IPS-20b (cell line): ENCODE measurements at regions not wholly inside any gene's neighbourhood (a gene's known extent, or its start where the extent isn't known, plus 50 kb on each side); places are given as distances from the start of the nearest gene placed in this dataset.

Experiments
- H3K27ac ChIP-seq: one replicate; pipeline ENCODE4 v1.5.1; 2013; ENCODE audit warnings: low read length
- H3K27me3 ChIP-seq: 2 replicates; pipeline ENCODE4 v1.6.1; 2013; ENCODE audit warnings: mild to moderate bottlenecking, low read length, inconsistent platforms; ENCODE audit not compliant: insufficient read depth
- H3K36me3 ChIP-seq: 2 replicates; pipeline ENCODE4 v1.6.1; 2013; ENCODE audit warnings: low read depth, mild to moderate bottlenecking, inconsistent platforms, low read length, moderate library complexity; ENCODE audit not compliant: insufficient read depth
- H3K4me1 ChIP-seq: 2 replicates; pipeline ENCODE4 v1.6.1; 2013; ENCODE audit warnings: mild to moderate bottlenecking, control low read depth, inconsistent platforms, low read length, moderate library complexity; ENCODE audit not compliant: insufficient read depth
- H3K4me3 ChIP-seq: 2 replicates; pipeline ENCODE4 v1.5.1; 2013; ENCODE audit warnings: mild to moderate bottlenecking, low read length, inconsistent platforms
- H3K9ac ChIP-seq: 2 replicates; pipeline ENCODE4 v1.6.1; 2013; ENCODE audit warnings: low read depth, mild to moderate bottlenecking, inconsistent platforms, low read length, moderate library complexity
- H3K9me3 ChIP-seq: 2 replicates; pipeline ENCODE4 v1.6.1; 2013; ENCODE audit warnings: mild to moderate bottlenecking, low read depth, low read length, inconsistent platforms; ENCODE audit not compliant: insufficient read depth

DNA sequence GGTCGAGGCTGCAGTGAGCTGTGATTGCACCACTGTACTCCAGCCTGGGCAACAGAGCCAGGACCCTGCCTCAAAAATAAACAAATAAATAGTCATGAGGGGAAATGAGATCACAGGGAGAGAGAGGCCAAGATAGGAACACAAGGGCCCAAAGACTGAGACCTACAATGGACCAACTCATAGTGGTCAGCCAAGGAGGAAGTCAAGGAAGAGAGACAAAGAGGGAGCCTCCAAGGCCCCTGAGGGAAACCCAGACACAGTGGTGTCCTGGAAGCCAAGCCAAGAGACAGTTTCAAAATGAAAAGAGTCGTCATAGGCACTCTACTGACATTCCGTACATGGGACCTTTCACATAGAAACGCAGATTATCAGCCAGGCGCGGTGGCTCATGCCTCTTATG lies 153.3 kb downstream of the BCOR start:
- no peaks in the 10 kb centered on the region for H3K9me3 ChIP-seq
- no peaks in the 10 kb centered on the region for H3K27me3 ChIP-seq
- no peak overlapping the region for H3K9ac ChIP-seq
- H3K36me3 ChIP-seq = no peaks in the 10 kb centered on the region
- no peak overlapping the region for H3K27ac ChIP-seq
- H3K4me1 ChIP-seq = 0 out of 2 replicates have a peak, but pooled peaks cover 4% of the 10 kb centered on the region
- no peak overlapping the region for H3K4me3 ChIP-seq

DNA sequence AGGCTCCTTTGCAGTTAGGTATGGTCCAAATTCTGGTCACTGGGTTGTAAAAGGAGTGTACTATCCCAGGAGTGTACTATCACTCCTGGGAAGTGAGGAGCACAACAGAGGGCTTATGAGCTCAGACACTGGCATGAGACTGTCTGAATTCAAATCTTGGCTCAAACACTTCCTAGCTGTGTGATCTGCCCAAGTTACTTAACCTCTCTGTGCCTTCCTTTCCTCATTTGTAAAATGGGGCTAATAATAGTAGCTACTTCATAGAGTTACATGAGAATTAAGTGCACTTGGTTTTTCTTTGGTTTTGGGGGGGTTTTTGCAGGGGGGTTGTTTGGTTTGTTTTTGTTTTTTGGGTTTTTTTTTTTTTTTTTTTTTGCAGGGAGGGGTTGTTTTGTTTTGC lies 152.0 kb downstream of the BCOR start:
- H3K9ac ChIP-seq = no peak overlapping the region
- no peak overlapping the region for H3K4me3 ChIP-seq
- H3K9me3 ChIP-seq = no peaks in the 10 kb centered on the region
- H3K36me3 ChIP-seq = no peaks in the 10 kb centered on the region
- H3K4me1 ChIP-seq = 0 out of 2 replicates have a peak, but pooled peaks cover 4% of the 10 kb centered on the region
- no peak overlapping the region for H3K27ac ChIP-seq
- H3K27me3 ChIP-seq = no peaks in the 10 kb centered on the region

DNA sequence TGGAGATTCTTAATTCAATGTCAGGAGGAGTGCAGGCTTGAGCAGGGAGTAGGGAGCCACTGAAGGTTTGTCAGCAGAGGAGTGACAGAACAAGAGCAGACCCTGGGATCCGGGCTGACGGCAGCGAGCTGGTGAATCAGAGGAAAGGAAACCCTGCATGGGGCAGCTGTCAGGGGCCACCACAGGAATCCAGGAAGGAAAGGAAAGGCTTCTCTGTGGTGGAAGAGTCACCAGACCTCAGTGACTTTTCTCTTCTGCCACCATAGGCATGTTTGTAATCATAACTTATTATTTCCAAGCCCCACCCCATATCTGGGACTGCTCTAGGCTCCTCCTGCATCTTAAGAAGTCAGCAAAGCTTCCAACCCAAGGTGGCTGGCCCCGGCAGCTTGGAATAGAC lies 150.9 kb downstream of the BCOR start:
- H3K27me3 ChIP-seq = no peaks in the 10 kb centered on the region
- H3K9ac ChIP-seq = no peak overlapping the region
- H3K27ac ChIP-seq = no peak overlapping the region
- H3K36me3 ChIP-seq = no peaks in the 10 kb centered on the region
- no peak overlapping the region for H3K4me3 ChIP-seq
- 0 out of 2 replicates have a peak, but pooled peaks cover 4% of the 10 kb centered on the region for H3K4me1 ChIP-seq
- no peaks in the 10 kb centered on the region for H3K9me3 ChIP-seq

DNA sequence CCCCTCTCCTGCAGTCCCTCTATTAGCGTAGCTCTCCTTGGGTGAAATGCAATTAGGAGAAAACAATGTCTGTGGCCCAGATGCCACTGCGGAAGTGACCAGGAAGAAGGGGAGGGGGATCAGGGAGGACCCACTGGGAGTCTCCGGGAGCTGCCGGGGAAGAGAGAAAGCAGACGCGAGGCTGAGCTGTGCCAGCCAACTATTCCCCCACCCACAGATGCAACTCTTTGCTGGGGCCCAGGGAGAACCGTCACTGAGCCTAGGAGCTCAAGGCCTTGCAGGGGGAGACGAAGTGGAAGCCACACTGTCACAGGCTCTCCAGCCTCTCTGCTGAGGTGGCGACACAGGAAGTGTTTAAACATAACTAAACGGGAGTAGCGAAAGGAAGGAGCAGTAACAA lies 149.2 kb downstream of the BCOR start:
- no peak overlapping the region for H3K9ac ChIP-seq
- no peaks in the 10 kb centered on the region for H3K9me3 ChIP-seq
- H3K36me3 ChIP-seq = no peaks in the 10 kb centered on the region
- H3K27ac ChIP-seq = no peak overlapping the region
- no peak overlapping the region for H3K4me3 ChIP-seq
- H3K27me3 ChIP-seq = no peaks in the 10 kb centered on the region
- H3K4me1 ChIP-seq = peaks cover 4% of the 10 kb centered on the region; the same call in 1 of the 2 replicates

DNA sequence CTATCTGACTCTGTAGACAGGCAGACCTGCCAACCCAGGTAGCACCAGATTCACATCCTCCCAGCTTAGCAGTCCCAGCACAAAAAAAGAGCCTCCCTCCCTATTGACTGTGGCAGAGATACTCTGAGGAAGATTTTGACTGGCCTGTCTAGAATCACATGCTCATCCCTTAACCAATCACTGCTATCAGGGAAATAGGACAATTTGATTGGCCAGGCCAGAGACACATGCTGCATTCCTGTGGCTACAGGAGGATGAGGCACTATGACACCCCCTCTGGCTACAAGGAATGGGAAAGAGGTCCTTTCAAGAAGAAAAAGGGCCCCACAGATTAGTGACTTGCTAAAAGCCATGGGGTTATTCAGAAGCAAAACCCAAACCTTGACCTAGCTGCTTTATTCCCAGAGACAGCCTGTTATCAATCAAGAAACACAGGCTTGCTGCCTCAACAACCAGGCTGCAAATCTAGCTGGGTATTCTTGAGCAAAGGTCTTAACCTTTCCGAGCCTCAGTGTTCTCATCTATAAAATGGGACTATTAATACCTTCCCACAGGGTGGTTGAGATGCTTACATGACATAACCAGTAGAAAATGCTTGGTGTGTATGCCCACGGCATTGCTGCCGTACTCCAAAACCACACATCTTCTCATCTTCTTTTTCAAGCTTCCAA lies 147.6 kb downstream of the BCOR start:
- H3K4me1 ChIP-seq = peaks cover 8% of the 10 kb centered on the region
- H3K9me3 ChIP-seq = no peaks in the 10 kb centered on the region
- H3K36me3 ChIP-seq = no peaks in the 10 kb centered on the region
- H3K9ac ChIP-seq = no peak overlapping the region
- no peak overlapping the region for H3K27ac ChIP-seq
- no peak overlapping the region for H3K4me3 ChIP-seq
- H3K27me3 ChIP-seq = no peaks in the 10 kb centered on the region

DNA sequence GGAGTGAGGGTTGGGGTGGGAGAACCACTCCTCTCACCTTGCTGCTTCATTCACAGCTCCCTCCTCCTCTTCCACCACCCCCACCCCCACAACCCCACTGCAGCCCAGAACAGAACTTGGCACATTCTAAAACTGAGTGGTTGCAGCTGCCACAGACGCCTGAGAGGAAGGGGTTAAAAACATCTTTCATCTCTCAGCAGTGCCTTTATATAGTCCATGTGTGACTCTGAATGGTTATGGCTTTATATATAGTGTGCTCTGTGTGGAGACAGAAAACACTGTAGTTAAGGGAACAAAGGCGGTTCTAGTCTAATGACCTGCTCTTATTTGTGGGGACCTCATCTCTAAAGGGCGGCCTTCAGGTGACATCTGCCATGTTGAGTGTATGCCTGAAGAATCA lies 144.8 kb downstream of the BCOR start:
- Histone ChIP-seq H3K36me3 (no peaks in the 10 kb centered on the region), H3K27ac (no peak overlapping the region), H3K9ac (no peak overlapping the region), H3K27me3 (no peaks in the 10 kb centered on the region), H3K9me3 (no peaks in the 10 kb centered on the region), H3K4me1 (peaks cover 11% of the 10 kb centered on the region), H3K4me3 (no peak overlapping the region)

DNA sequence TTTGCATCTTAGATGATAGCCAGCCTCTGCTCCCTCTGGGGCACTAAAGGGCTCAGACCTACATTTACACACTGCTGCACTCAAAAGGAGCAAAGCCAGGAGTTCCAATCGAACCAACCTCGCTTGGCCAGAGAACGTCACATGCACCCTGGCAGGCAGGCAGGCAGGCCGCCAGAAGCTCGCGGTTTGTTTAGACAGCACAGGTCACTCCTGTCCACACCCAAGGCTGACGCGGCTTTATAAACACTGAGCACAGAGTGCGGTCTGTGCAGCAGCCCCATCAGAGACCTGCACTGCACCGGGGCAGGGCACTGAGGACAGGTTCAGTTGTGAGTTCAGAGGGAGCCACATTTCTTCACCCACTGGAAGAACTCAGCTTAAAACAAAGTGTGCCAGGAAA lies 143.9 kb downstream of the BCOR start:
- no peaks in the 10 kb centered on the region for H3K9me3 ChIP-seq
- no peak overlapping the region for H3K27ac ChIP-seq
- H3K27me3 ChIP-seq = no peaks in the 10 kb centered on the region
- H3K4me3 ChIP-seq = no peak overlapping the region
- H3K9ac ChIP-seq = no peak overlapping the region
- no peaks in the 10 kb centered on the region for H3K36me3 ChIP-seq
- peaks cover 8% of the 10 kb centered on the region for H3K4me1 ChIP-seq

DNA sequence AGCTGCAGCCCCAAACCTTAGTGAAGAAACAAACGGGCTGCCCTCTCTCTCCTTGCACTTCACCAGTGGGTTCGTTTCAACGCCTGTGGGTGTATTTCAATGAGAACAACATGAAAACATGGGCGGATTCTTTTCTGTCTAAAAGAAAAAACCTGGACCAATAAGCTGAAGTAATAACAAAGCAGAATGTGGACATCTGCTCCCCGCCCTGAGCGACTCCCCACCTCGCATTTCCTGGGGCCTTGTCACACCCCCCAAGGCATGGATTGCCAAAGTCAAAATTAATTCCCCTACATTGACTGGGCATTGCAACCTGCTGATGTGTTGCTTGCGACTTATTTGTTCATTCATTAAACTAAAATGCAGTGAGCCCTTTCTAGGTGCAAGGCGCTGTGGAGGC lies 142.9 kb downstream of the BCOR start:
- no peaks in the 10 kb centered on the region for H3K27me3 ChIP-seq
- no peak overlapping the region for H3K9ac ChIP-seq
- no peak overlapping the region for H3K27ac ChIP-seq
- no peaks in the 10 kb centered on the region for H3K9me3 ChIP-seq
- H3K4me1 ChIP-seq = peaks cover 8% of the 10 kb centered on the region
- H3K36me3 ChIP-seq = no peaks in the 10 kb centered on the region
- H3K4me3 ChIP-seq = no peak overlapping the region

DNA sequence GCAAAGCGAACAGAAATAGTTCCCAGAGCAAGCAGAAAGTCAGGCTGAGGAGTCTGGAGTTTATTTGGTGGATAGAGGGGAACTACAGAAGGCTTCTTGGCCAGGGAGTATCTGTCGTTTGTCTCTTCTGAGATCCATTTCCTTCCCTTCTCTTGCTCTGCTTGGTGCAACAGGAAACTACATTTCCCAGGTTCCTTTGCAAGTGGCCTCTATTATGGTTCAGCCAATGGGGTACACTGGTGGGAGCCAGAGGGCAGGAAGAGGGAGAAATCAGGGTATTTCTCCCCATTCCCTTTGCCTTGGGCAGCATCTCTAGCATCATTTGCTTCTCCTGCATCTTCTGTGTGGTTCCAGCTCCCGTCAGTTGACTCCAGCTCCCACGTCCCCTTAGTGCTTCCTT lies 142.1 kb downstream of the BCOR start:
- peaks cover 8% of the 10 kb centered on the region for H3K4me1 ChIP-seq
- H3K9ac ChIP-seq = no peak overlapping the region
- H3K9me3 ChIP-seq = no peaks in the 10 kb centered on the region
- H3K27ac ChIP-seq = no peak overlapping the region
- H3K27me3 ChIP-seq = no peaks in the 10 kb centered on the region
- H3K4me3 ChIP-seq = no peak overlapping the region
- no peaks in the 10 kb centered on the region for H3K36me3 ChIP-seq

DNA sequence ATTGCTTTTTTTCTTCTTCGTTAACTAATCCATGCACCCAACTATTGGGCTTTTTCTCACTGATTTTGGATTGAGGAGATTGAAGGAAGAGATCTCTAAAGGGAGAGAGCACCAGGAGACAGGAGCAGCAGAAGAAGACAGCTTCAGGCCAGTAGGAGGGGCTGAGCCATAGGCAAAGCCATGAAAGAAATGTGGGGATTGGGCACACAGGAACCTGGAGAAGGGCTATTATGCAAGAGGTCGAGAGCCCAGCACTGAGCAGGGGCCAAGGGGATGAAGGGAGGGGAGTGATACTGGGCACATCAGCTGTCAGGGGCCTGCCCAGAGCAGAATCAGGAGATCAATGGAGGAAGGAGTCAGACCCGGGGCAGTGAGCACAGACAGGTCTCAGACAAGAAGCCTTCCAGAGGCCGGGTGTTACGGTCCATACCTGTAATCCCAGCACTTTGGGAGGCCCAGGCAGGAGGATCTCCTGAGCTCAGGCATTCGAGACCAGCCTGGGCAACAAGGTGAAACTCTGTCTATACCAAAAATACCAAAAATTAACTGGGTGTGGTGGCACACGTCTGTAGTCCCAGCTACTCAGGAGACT lies 140.9 kb downstream of the BCOR start:
- no peaks in the 10 kb centered on the region for H3K36me3 ChIP-seq
- H3K4me3 ChIP-seq = no peak overlapping the region
- H3K4me1 ChIP-seq = peaks cover 8% of the 10 kb centered on the region
- no peaks in the 10 kb centered on the region for H3K9me3 ChIP-seq
- no peak overlapping the region for H3K9ac ChIP-seq
- no peak overlapping the region for H3K27ac ChIP-seq
- H3K27me3 ChIP-seq = no peaks in the 10 kb centered on the region

DNA sequence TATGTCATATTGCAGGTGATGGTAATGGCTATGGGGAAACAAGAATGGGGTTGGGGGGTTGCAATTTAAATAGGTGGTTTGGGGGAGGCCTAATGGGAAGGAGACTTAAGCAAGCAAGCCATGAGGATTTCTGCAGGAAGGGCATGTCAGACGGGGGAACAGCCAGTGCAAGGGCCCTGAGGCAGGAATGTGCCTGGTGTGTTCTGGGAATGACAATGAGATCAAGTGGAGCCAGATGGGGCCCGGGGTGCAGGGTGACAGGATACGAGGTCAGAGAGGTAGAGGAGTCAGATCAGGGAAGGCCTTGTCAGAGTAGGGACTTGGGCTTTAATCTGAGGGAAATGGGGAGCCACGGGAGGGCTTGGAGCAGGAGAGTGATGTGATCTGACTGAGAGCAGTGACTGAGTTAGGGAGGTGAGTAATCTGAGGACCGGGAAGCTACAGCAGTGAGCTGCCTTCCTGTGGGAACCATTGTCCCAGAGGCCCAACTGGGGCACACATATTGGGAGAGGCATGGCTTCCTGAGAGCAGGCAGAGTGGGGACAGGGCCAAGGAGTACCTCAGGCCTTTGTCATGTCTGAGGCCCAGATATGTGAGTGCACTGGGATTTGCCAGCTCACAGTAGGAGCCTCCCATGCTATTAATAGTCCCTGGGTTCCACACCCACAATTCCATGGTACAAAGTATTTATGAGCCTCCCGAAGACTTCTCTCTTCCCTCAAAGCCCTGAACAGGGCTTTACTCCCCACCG lies 139.8 kb downstream of the BCOR start:
- Histone ChIP-seq H3K4me3 (no peak overlapping the region), H3K9ac (no peak overlapping the region), H3K9me3 (no peaks in the 10 kb centered on the region), H3K27me3 (no peaks in the 10 kb centered on the region), H3K36me3 (no peaks in the 10 kb centered on the region), H3K4me1 (peaks cover 8% of the 10 kb centered on the region), H3K27ac (no peak overlapping the region)

DNA sequence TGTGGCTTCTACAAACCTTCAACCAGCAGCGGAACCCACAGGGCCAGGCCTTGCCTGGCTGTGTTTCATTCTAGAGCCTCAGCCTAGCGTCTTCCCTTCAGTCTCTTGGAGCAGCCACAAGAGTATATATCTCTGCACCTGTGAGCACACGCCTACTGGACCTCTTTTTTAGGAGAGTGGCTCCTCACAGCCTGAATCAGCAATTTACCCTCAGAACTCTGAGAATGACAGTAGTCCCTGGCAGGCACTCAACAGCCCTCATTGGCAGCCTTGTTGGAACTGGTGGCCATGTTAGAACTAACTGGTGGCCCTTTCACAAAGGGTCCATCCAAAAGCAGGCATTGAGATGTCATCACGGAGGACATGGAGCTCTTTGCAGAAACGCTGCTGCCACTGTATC lies 138.9 kb downstream of the BCOR start:
- H3K9me3 ChIP-seq = no peaks in the 10 kb centered on the region
- H3K36me3 ChIP-seq = no peaks in the 10 kb centered on the region
- no peak overlapping the region for H3K4me3 ChIP-seq
- H3K27ac ChIP-seq = no peak overlapping the region
- H3K27me3 ChIP-seq = no peaks in the 10 kb centered on the region
- H3K4me1 ChIP-seq = peaks cover 8% of the 10 kb centered on the region; the same call in 1 of the 2 replicates
- no peak overlapping the region for H3K9ac ChIP-seq
